HG02884 (cell line): ENCODE measurements at regions not wholly inside any gene's neighbourhood (a gene's known extent, or its start where the extent isn't known, plus 50 kb on each side); places are given as distances from the start of the nearest gene placed in this dataset.
A peak's percentile ranks its signal among the peaks of the same experiment; 100 is the strongest.

Source experiments
- ATAC-seq: cut with Tn5 transposase; IDR thresholded peaks from one replicate; pipeline ENCODE4 v1.9.1; 2021; ENCODE audit warnings: mild to moderate bottlenecking, moderate library complexity; ENCODE audit not compliant: unreplicated experiment

- no peak for ATAC-seq
Observed at GRCh38 chr7:73963252-73963822, 64.6 kb upstream of the ELN start.

GRCh38 chr7:73964786-73965185, 63.2 kb upstream of the ELN start:
- ATAC-seq = no peak

GRCh38 chr7:73966062-73966940, 61.7 kb upstream of the ELN start:
- ATAC-seq = no peak

- no peak for ATAC-seq
Observed at GRCh38 chr7:73966941-73967831, 60.8 kb upstream of the ELN start.

- no peak for ATAC-seq
Observed at GRCh38 chr7:73967832-73968290, 60.1 kb upstream of the ELN start.

GRCh38 chr7:73968487-73968886, 59.5 kb upstream of the ELN start:
- ATAC-seq = no peak

GRCh38 chr7:73969991-73970390, 58.0 kb upstream of the ELN start:
- ATAC-seq = no peak

GRCh38 chr7:73970801-73971229, 57.2 kb upstream of the ELN start:
- ATAC-seq = no peak

GRCh38 chr7:73971322-73971703, 56.7 kb upstream of the ELN start:
- ATAC-seq = peak; percentile 79

GRCh38 chr7:73971704-73972341, 56.1 kb upstream of the ELN start:
- no peak for ATAC-seq

GRCh38 chr7:73972614-73973013, 55.4 kb upstream of the ELN start:
- no peak for ATAC-seq

- ATAC-seq = no peak
Observed at GRCh38 chr7:73973091-73973490, 54.9 kb upstream of the ELN start.

GRCh38 chr7:73974101-73974947, 53.6 kb upstream of the ELN start:
- ATAC-seq = no peak

GRCh38 chr7:73974948-73975926, 52.7 kb upstream of the ELN start:
- ATAC-seq = no peak

- no peak for ATAC-seq
Observed at GRCh38 chr7:73976761-73977618, 51.0 kb upstream of the ELN start.

- ATAC-seq = no peak
Observed at GRCh38 chr7:73977619-73978618, 50.1 kb upstream of the ELN start.
